Adrenal gland (tissue), 9 donors: ENCODE measurements at regions not wholly inside any gene's neighbourhood (a gene's known extent, or its start where the extent isn't known, plus 50 kb on each side); places are given as distances from the start of the nearest gene placed in this dataset.

Experiments
- DNase-seq, 7 donors: peaks; one replicate each; pipeline ENCODE4 v3.0.0-alpha.2; 2019 to 2020
- H3K27ac ChIP-seq, 5 donors: fragments of 200-600 bp; sonication (generic) in 4 of 5; 1 replicate in 3 of 5; 2 replicates in 2 of 5; pipeline versions ENCODE4 v1.5.1 to v1.8.0; 2016 to 2020; ENCODE audit warnings: mild to moderate bottlenecking in 1 of 5
- H3K27me3 ChIP-seq: fragments of 200-600 bp; 2 replicates; pipeline ENCODE4 v1.8.0; 2021
- H3K36me3 ChIP-seq, 2 donors: fragments of 200-600 bp; replicated peaks in 1 of 2; 1 replicate in 1 of 2; 2 replicates in 1 of 2; pipeline versions ENCODE4 v1.5.1 to v1.8.0; 2018 to 2022
- H3K4me1 ChIP-seq, 2 donors: fragments of 200-600 bp; replicated peaks in 1 of 2; 1 replicate in 1 of 2; 2 replicates in 1 of 2; pipeline versions ENCODE4 v1.5.1 to v1.8.0; 2018 to 2021
- H3K4me3 ChIP-seq, 4 donors: fragments of 200-600 bp; sonication (generic) in 3 of 4; one replicate each; pipeline ENCODE4 v1.5.1; 2016 to 2018
- H3K9me3 ChIP-seq, 3 donors: fragments of 200-600 bp; sonication (generic) in 1 of 3; replicated peaks in 1 of 3; 1 replicate in 2 of 3; 2 replicates in 1 of 3; pipeline versions ENCODE4 v1.5.1 to v1.8.0; 2016 to 2021
- POLR2A ChIP-seq, 2 donors: fragments of 450-650 bp; IDR thresholded peaks; one replicate each; pipeline ENCODE4 v1.6.1; 2017; ENCODE audit warnings: antibody characterized with exemption in 2 of 2, mild to moderate bottlenecking in 2 of 2, moderate library complexity in 1 of 2
- WGBS, 4 donors: extraction: QIAGEN DNeasy Blood & Tissue Kit in 2 of 4; methylation state at CpG; one replicate each; pipeline versions ENCODE4 v1.1.5 to v1.1.7; 2013 to 2017; 5-methylcytosine and 5-hydroxymethylcytosine counted together
- intact Hi-C, 2 donors: fragments of 100-400 bp; cut with DNase I; formaldehyde crosslinking; loops; one replicate each; pipeline versions ENCODE4 v1.14.1 to v1.15.0; 2022 to 2023
- TF ChIP-seq, protein P1 (sequence below), 6 experiments: fragments of 450-650 bp in 4 of 6; fragments of 200-600 bp in 2 of 6; sonication (generic) in 1 of 6; IDR thresholded peaks; 1 replicate in 5 of 6; 2 replicates in 1 of 6; pipeline versions ENCODE4 v1.5.1 to v1.8.0; 2016 to 2021; ENCODE audit warnings: antibody characterized with exemption in 6 of 6, mild to moderate bottlenecking in 2 of 6, moderate library complexity in 1 of 6
- donor health status: healthy with polysubstance abuse.
- donor health status: Bipolar disorder and iron deficiency.
- donor health status: DM: yes; HTN: yes; CAD: no.
- donor health status: DM: no; HTN: no; CAD: no.
- donor health status: DM: no; HTN: no; CAD: no.

DNA sequence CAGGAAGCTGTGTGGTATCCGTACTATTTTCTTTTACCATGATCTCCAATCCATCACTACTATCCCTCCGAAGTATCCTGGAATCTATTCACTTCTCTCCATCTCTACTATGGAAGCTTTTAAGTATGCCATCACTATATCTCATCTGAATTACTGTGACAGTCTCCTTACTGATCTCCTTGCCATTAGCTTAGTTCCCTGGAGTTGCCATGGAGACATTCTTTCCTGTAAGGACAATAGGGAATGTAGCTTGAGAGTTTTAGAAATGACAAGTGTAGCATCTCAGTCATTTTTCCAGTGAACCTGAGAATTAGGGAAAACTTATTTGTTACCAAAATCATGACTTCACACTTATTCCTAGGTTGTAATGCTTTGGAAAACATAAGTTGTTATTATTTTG is 86.3 kb downstream of the HPGD start:
- DNase-seq = no peak
- 84 to 87% (median 86%) methylated on average over 2 of the region's 2 CpGs for WGBS, 4 donors

DNA sequence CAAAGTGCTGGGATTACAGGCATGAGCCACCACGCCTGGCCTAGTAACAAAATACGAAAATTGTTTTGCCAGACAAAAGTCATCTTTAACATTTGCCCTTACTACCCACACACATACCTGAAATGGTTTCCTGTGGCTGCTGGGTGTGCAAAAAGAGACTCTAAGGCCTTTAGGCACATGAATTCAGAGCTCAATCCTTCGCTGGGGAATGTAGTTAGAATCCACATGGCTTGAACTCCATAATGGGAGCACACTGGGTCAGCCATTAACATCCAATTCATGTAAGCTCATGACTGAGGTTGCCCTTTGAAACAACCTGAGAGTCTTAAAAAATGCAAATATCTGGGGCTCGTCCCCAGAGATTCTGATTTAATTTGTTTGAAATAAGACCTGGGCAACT is 87.8 kb downstream of the HPGD start:
- no peak for TF ChIP-seq POLR2A (IDR thresholded peaks at IDR 0.05)
- TF ChIP-seq, protein P1, sequence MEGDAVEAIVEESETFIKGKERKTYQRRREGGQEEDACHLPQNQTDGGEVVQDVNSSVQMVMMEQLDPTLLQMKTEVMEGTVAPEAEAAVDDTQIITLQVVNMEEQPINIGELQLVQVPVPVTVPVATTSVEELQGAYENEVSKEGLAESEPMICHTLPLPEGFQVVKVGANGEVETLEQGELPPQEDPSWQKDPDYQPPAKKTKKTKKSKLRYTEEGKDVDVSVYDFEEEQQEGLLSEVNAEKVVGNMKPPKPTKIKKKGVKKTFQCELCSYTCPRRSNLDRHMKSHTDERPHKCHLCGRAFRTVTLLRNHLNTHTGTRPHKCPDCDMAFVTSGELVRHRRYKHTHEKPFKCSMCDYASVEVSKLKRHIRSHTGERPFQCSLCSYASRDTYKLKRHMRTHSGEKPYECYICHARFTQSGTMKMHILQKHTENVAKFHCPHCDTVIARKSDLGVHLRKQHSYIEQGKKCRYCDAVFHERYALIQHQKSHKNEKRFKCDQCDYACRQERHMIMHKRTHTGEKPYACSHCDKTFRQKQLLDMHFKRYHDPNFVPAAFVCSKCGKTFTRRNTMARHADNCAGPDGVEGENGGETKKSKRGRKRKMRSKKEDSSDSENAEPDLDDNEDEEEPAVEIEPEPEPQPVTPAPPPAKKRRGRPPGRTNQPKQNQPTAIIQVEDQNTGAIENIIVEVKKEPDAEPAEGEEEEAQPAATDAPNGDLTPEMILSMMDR (IDR thresholded peaks at IDR 0.05) = no peak
- H3K27ac ChIP-seq = no peak overlapping the region
- H3K4me1 ChIP-seq = no peaks in the 10 kb centered on the region
- WGBS, 4 donors = 74 to 89% (median 77%) methylated on average over 4 of the region's 4 CpGs
- H3K4me3 ChIP-seq = no peak overlapping the region
- no peak for DNase-seq
- H3K36me3 ChIP-seq = no peaks in the 10 kb centered on the region
- H3K27me3 ChIP-seq = no peaks in the 10 kb centered on the region
- intact Hi-C loops = no loop called here
- no peaks in the 10 kb centered on the region for H3K9me3 ChIP-seq

More for the DNA sequence above, 86.3 kb downstream of the HPGD start:
- TF ChIP-seq, protein P1 (IDR thresholded peaks at IDR 0.05) = no peak
- no peak for TF ChIP-seq POLR2A (IDR thresholded peaks at IDR 0.05)
- no peaks in the 10 kb centered on the region for H3K4me1 ChIP-seq
- H3K4me3 ChIP-seq = no peak overlapping the region
- H3K9me3 ChIP-seq = no peaks in the 10 kb centered on the region
- H3K36me3 ChIP-seq = no peaks in the 10 kb centered on the region
- H3K27ac ChIP-seq = no peak overlapping the region
- intact Hi-C loops = no loop called here
- H3K27me3 ChIP-seq = no peaks in the 10 kb centered on the region

DNA sequence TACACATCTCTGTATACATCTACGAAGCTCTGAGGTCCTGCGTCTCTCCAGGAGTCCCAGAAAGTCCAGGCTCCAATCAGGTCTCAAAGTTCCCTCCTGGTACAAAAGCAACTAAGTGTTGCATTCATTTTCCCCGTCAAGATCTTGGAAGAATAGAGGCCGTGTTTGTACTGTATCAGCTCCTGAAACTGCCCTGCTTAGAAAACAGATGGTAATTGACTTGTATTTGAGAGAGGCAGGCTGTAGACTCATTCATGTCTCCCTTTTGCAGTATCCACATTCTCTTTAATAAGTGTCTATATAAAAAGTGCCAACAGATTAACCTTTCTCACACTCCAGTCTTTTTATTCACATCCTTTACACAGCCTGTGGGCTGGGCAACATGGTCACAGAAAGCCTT is 91.7 kb downstream of the HPGD start:
- H3K27me3 ChIP-seq = no peaks in the 10 kb centered on the region
- TF ChIP-seq, protein P1 (IDR thresholded peaks at IDR 0.05) = no peak
- TF ChIP-seq POLR2A (IDR thresholded peaks at IDR 0.05) = no peak
- no peak overlapping the region for H3K27ac ChIP-seq
- no peak for DNase-seq
- no peaks in the 10 kb centered on the region for H3K36me3 ChIP-seq
- H3K4me1 ChIP-seq = no peaks in the 10 kb centered on the region
- intact Hi-C loops = no loop called here
- 65 to 87% (median 80%) methylated on average over 4 of the region's 4 CpGs for WGBS, 4 donors
- H3K9me3 ChIP-seq = no peaks in the 10 kb centered on the region
- no peak overlapping the region for H3K4me3 ChIP-seq

DNA sequence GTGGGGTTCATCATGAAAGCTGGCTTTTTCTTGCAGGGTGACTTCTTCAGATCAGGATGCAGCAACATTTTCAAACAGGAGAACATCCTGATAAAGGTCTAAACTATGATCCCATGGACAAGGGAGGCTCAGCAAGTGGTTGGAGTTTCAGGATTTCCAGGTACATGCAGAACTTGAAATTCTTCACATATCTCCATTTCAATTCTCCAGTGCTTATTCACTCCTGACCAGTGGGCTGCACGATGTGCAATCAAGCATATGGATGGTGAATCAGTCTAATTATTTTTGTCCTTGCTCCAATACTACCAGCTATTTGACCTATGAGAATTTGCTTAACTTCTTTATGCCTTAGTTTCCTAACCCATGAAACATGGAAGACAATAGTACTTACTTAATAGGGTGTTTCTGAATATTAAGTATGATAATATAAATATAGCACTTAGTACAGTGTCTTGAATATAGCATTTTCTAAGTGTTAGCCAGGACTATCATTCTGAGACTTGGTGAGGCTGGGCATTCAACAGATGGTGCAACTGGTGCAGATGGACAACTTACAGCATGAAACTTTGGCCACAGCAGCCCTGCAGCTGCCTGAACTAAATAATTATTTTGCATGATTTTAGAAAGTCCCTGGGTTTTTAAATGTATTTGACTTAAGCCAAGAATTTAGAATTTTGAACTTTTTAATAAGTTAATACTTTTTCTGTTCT is 92.4 kb downstream of the HPGD start:
- no peak overlapping the region for H3K27ac ChIP-seq

More for the DNA sequence above, 92.4 kb downstream of the HPGD start:
- intact Hi-C loops = no loop called here
- H3K36me3 ChIP-seq = no peaks in the 10 kb centered on the region
- WGBS, 4 donors = 76 to 90% (median 84%) methylated on average over 1 of the region's 1 CpG
- H3K27me3 ChIP-seq = no peaks in the 10 kb centered on the region
- H3K4me3 ChIP-seq = no peak overlapping the region
- H3K4me1 ChIP-seq = no peaks in the 10 kb centered on the region
- TF ChIP-seq POLR2A (IDR thresholded peaks at IDR 0.05) = no peak
- TF ChIP-seq, protein P1 (IDR thresholded peaks at IDR 0.05) = no peak
- H3K9me3 ChIP-seq = no peaks in the 10 kb centered on the region
- no peak for DNase-seq
